DOHH2 (cell line): ENCODE measurements at regions not wholly inside any gene's neighbourhood (a gene's known extent, or its start where the extent isn't known, plus 50 kb on each side); places are given as distances from the start of the nearest gene placed in this dataset.

Experiments
- H3F3A ChIP-seq: fragments of 200-600 bp; sonication (generic), shearing (Covaris generic); 2 replicates; pipeline ENCODE4 v1.6.0; 2016; ENCODE audit warnings: antibody characterized with exemption, mild to moderate bottlenecking; ENCODE audit not compliant: control insufficient read depth, insufficient read depth
- H3K27ac ChIP-seq: fragments of 200-600 bp; sonication (generic); 2 replicates; pipeline ENCODE4 v1.5.1; 2014; ENCODE audit warnings: low read depth, mild to moderate bottlenecking, low read length, moderate library complexity
- H3K27me3 ChIP-seq: fragments of 200-600 bp; sonication (generic); 2 replicates; pipeline ENCODE4 v1.6.1; 2014; ENCODE audit warnings: mild to moderate bottlenecking, low read length, mixed read lengths; ENCODE audit not compliant: control insufficient read depth
- H3K36me3 ChIP-seq: fragments of 200-600 bp; sonication (generic); 2 replicates; pipeline ENCODE4 v1.6.1; 2014; ENCODE audit warnings: mild to moderate bottlenecking, low read length, moderate library complexity, mixed read lengths; ENCODE audit not compliant: control insufficient read depth
- H3K4me1 ChIP-seq: fragments of 200-600 bp; sonication (generic); 2 replicates; pipeline ENCODE4 v1.6.1; 2014; ENCODE audit warnings: mild to moderate bottlenecking, low read length, mixed read lengths; ENCODE audit not compliant: control insufficient read depth
- H3K4me2 ChIP-seq: fragments of 200-600 bp; sonication (generic); 2 replicates; pipeline ENCODE4 v1.6.0; 2014; ENCODE audit warnings: mild to moderate bottlenecking, low read length, moderate library complexity
- H3K4me3 ChIP-seq: fragments of 200-600 bp; sonication (generic); 2 replicates; pipeline ENCODE4 v1.5.1; 2014; ENCODE audit warnings: mild to moderate bottlenecking, low read length, mixed read lengths
- H3K79me2 ChIP-seq: fragments of 200-600 bp; sonication (generic); 2 replicates; pipeline ENCODE4 v1.6.1; 2014; ENCODE audit warnings: mild to moderate bottlenecking, low read length, mixed read lengths; ENCODE audit not compliant: control insufficient read depth
- H3K9me2 ChIP-seq: fragments of 200-600 bp; sonication (generic); replicated peaks from 2 replicates; pipeline ENCODE4 v1.6.1; 2014; ENCODE audit warnings: mild to moderate bottlenecking, low read length, mixed read lengths; ENCODE audit not compliant: control insufficient read depth
- H3K9me3 ChIP-seq: fragments of 200-600 bp; sonication (generic); 2 replicates; pipeline ENCODE4 v1.6.1; 2014; ENCODE audit warnings: antibody characterized with exemption, low read length, mixed read lengths; ENCODE audit not compliant: control insufficient read depth, insufficient read depth
- H4K20me1 ChIP-seq: fragments of 200-600 bp; sonication (generic); 2 replicates; pipeline ENCODE4 v1.6.0; 2014; ENCODE audit warnings: low read depth, mild to moderate bottlenecking, antibody characterized with exemption, low read length, moderate library complexity; ENCODE audit not compliant: control insufficient read depth, insufficient read depth
- CTCF ChIP-seq: fragments of 200-600 bp; sonication (generic); IDR thresholded peaks from one replicate; pipeline ENCODE4 v1.5.1; 2014; ENCODE audit warnings: antibody characterized with exemption, mild to moderate bottlenecking, low read depth, low read length; ENCODE audit not compliant: poor library complexity, severe bottlenecking
- EZH2phosphoT487 ChIP-seq: fragments of 200-600 bp; sonication (generic); IDR thresholded peaks from 2 replicates; pipeline ENCODE4 v1.6.1; 2017; ENCODE audit warnings: borderline replicate concordance, mild to moderate bottlenecking, antibody characterized with exemption, low read length, moderate library complexity, mixed read lengths

DNA sequence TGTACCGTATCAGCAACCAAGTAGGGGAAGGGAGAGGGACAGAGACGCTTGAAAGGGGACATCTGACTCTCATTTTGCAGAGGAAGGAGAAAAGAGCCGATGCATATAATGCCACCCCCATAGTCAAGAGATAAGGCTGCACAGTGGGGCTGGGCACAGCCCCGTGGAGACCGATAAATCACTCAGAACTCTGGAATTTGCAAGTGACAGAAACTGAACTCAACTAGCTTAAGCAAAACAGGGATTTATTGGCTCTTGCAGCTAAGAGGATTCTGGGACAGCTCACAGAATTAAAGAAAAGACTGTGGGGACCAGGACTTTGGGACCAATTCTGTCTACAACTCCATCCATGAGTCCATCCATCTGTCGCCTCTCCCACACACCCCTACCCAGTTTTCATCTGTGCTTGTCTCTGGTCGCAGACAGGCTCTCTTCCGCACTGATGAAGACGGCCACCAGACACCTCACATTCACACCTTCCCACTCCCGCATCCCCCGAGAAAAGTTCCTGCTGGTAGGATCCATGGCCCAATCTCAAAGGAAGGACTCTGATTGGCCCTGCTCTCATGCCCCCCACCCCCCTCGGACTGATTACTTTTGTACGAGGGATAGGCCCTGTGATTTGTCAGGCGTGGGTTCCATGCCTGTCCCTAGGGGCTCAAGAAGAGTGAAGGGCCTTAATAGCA is 105.9 kb upstream of the RPL38 start:
- Histone ChIP-seq H3K9me3 (no peaks in the 10 kb centered on the region), H3K4me1 (no peaks in the 10 kb centered on the region), H3K4me2 (no peak overlapping the region), H3K36me3 (no peaks in the 10 kb centered on the region), H3K27ac (no peak overlapping the region), H3F3A (no peaks in the 10 kb centered on the region), H3K9me2 (no peaks in the 10 kb centered on the region), H3K4me3 (no peak overlapping the region), H3K79me2 (no peaks in the 10 kb centered on the region), H3K27me3 (peaks cover 23% of the 10 kb centered on the region), H4K20me1 (no peaks in the 10 kb centered on the region)
- TF ChIP-seq EZH2phosphoT487 (no peak), CTCF (no peak)

GRCh38 chr17:74098136-74099024 is 105.1 kb upstream of the RPL38 start:
- Histone ChIP-seq H3K4me3 (no peak overlapping the region), H3F3A (no peaks in the 10 kb centered on the region), H3K27me3 (peaks cover 23% of the 10 kb centered on the region)

GRCh38 chr17:74099442-74100340 is 103.8 kb upstream of the RPL38 start:
- Histone ChIP-seq H3K27me3 (peaks cover 12% of the 10 kb centered on the region), H3F3A (no peaks in the 10 kb centered on the region), H4K20me1 (no peaks in the 10 kb centered on the region), H3K27ac (no peak overlapping the region), H3K9me3 (no peaks in the 10 kb centered on the region), H3K9me2 (no peaks in the 10 kb centered on the region), H3K4me3 (no peak overlapping the region), H3K79me2 (no peaks in the 10 kb centered on the region), H3K36me3 (no peaks in the 10 kb centered on the region), H3K4me2 (no peak overlapping the region), H3K4me1 (no peaks in the 10 kb centered on the region)
- TF ChIP-seq EZH2phosphoT487 = no peak
- TF ChIP-seq CTCF = no peak

More at GRCh38 chr17:74098136-74099024, 105.1 kb upstream of the RPL38 start:
- H3K36me3 ChIP-seq = no peaks in the 10 kb centered on the region
- H3K79me2 ChIP-seq = no peaks in the 10 kb centered on the region
- H3K27ac ChIP-seq = no peak overlapping the region
- no peak overlapping the region for H3K4me2 ChIP-seq
- H4K20me1 ChIP-seq = no peaks in the 10 kb centered on the region
- no peak for TF ChIP-seq EZH2phosphoT487
- TF ChIP-seq CTCF = no peak
- no peaks in the 10 kb centered on the region for H3K9me3 ChIP-seq
- no peaks in the 10 kb centered on the region for H3K4me1 ChIP-seq
- no peaks in the 10 kb centered on the region for H3K9me2 ChIP-seq
